HepG2 (cell line): ENCODE measurements at regions not wholly inside any gene's neighbourhood (a gene's known extent, or its start where the extent isn't known, plus 50 kb on each side); places are given as distances from the start of the nearest gene placed in this dataset.

Source experiments
- ATAC-seq: fragments of 200-7000 bp; cut with Tn5 transposase; 3 replicates; pipeline ENCODE4 v1.9.1; 2020; ENCODE audit warnings: mild to moderate bottlenecking, moderate library complexity
- BruUV-seq: library from RNA; stranded (reverse); fragments of 400-500 nt; replicated peaks from 2 replicates; lab custom pipeline; 2021; lab: Mats Ljungman, UMichigan
- CTCF ChIA-PET: fragments of 300-600 bp; formaldehyde crosslinking; extraction: SDS; loops from one replicate; lab custom pipeline; 2021; ENCODE audit warnings: low total read pairs, inconsistent platforms, low intra/inter-chr PET ratio; lab: Yijun Ruan, JAX
- POLR2A ChIA-PET: fragments of 350-600 bp; sonication (Branson Sonifier 250); formaldehyde crosslinking; loops from one replicate; lab custom pipeline; 2020; ENCODE audit warnings: antibody characterized with exemption, inconsistent platforms; lab: Yijun Ruan, JAX
- DNase-seq: peaks from one replicate; pipeline ENCODE4 v3.0.0-alpha.2; 2015; ENCODE audit warnings: low spot score
- FAIRE-seq: peaks from 3 replicates; lab custom pipeline; 2011; peaks lifted over from hg19 to GRCh38; lab: Jason Lieb, UNC
- H2AFZ ChIP-seq: one replicate; pipeline ENCODE4 v1.6.1; 2011; ENCODE audit warnings: low read length, inconsistent platforms
- H3K27ac ChIP-seq: fragments of 300-600 bp; 3 replicates; pipeline ENCODE4 v1.8.0; 2011; ENCODE audit warnings: mixed run types, mild to moderate bottlenecking, mixed read lengths, low read length, inconsistent platforms; ENCODE audit not compliant: insufficient read depth; ENCODE audit errors: extremely low read length
- H3K27me3 ChIP-seq, 2 experiments: fragments of 200-600 bp in 1 of 2; 2 replicates in 1 of 2; 3 replicates in 1 of 2; pipeline versions ENCODE4 v1.6.0 to v1.8.0; 2011; ENCODE audit warnings: low read length in 2 of 2, mild to moderate bottlenecking in 2 of 2, moderate library complexity in 2 of 2, inconsistent platforms in 1 of 2; ENCODE audit not compliant: insufficient read depth in 2 of 2, control insufficient read depth in 1 of 2
- H3K36me3 ChIP-seq, 2 experiments: fragments of 200-600 bp in 1 of 2; replicated peaks in 1 of 2; 2 replicates in 1 of 2; 3 replicates in 1 of 2; pipeline versions ENCODE4 v1.5.1 to v1.8.0; 2011; ENCODE audit warnings: low read length in 2 of 2, inconsistent platforms in 1 of 2; ENCODE audit not compliant: insufficient read depth in 2 of 2, control insufficient read depth in 1 of 2
- H3K4me1 ChIP-seq: 2 replicates; pipeline ENCODE4 v1.5.1; 2012; ENCODE audit warnings: low read length, inconsistent platforms; ENCODE audit not compliant: insufficient read depth
- H3K4me2 ChIP-seq: 2 replicates; pipeline ENCODE4 v1.6.0; 2011; ENCODE audit warnings: low read depth, low read length, inconsistent platforms
- H3K4me3 ChIP-seq, 3 experiments: fragments of 200-600 bp in 1 of 3; sonication (generic), shearing (Covaris generic) in 1 of 3; replicated peaks in 1 of 3; 2 replicates each; pipeline ENCODE4 v1.5.1; 2011 to 2016; ENCODE audit warnings: low read length in 3 of 3, inconsistent platforms in 2 of 3, low read depth in 2 of 3, mild to moderate bottlenecking in 2 of 3, control low read depth in 1 of 3, mixed read lengths in 1 of 3; ENCODE audit not compliant: insufficient read depth in 1 of 3
- H3K79me2 ChIP-seq: one replicate; pipeline ENCODE4 v1.6.1; 2011; ENCODE audit warnings: low read length, inconsistent platforms; ENCODE audit not compliant: insufficient read depth
- H3K9ac ChIP-seq: 2 replicates; pipeline ENCODE4 v1.6.0; 2011; ENCODE audit warnings: mild to moderate bottlenecking, low read depth, low read length, inconsistent platforms; ENCODE audit not compliant: insufficient read depth
- H3K9me3 ChIP-seq: 2 replicates; pipeline ENCODE4 v1.5.1; 2012; ENCODE audit warnings: mild to moderate bottlenecking, low read length
- H4K20me1 ChIP-seq: 2 replicates; pipeline ENCODE4 v1.6.0; 2011; ENCODE audit warnings: inconsistent platforms, mild to moderate bottlenecking, low read length, moderate library complexity; ENCODE audit not compliant: insufficient read depth
- DMAP1 ChIP-seq: IDR thresholded peaks from 2 replicates; pipeline ENCODE4 v1.6.1; 2016
- FOXK2 ChIP-seq: fragments of 450-650 bp; IDR thresholded peaks from 2 replicates; pipeline ENCODE4 v1.6.1; 2016
- GATAD1 ChIP-seq: IDR thresholded peaks from 2 replicates; pipeline ENCODE4 v1.6.1; 2016; ENCODE audit warnings: missing genetic modification reagents, missing compliant biosample characterization
- KLF15 ChIP-seq: sonication (generic); formaldehyde crosslinking; IDR thresholded peaks from 2 replicates; pipeline ENCODE4 v1.8.1; 2023; ENCODE audit warnings: borderline replicate concordance, mild to moderate bottlenecking, inconsistent platforms, missing genetic modification reagents, mixed read lengths
- KMT2B ChIP-seq: IDR thresholded peaks from 2 replicates; pipeline ENCODE4 v1.6.1; 2016; ENCODE audit warnings: missing genetic modification reagents, missing compliant biosample characterization
- MIER3 ChIP-seq: IDR thresholded peaks from 2 replicates; pipeline ENCODE4 v1.6.1; 2016; ENCODE audit warnings: missing compliant biosample characterization, borderline replicate concordance
- MIXL1 ChIP-seq: IDR thresholded peaks from 2 replicates; pipeline ENCODE4 v1.6.1; 2016
- MYNN ChIP-seq: sonication (generic); formaldehyde crosslinking; IDR thresholded peaks from 2 replicates; pipeline ENCODE4 v1.4.0; 2020; ENCODE audit warnings: mild to moderate bottlenecking, low read depth, missing genetic modification reagents
- PAWR ChIP-seq: sonication (generic); formaldehyde crosslinking; IDR thresholded peaks from 2 replicates; pipeline ENCODE4 v1.4.0; 2020; ENCODE audit warnings: missing genetic modification reagents, mild to moderate bottlenecking, borderline replicate concordance
- PRPF4 ChIP-seq: fragments of 200-400 bp; formaldehyde crosslinking; IDR thresholded peaks from 2 replicates; pipeline ENCODE4 v1.6.1; 2016; ENCODE audit warnings: low read length, low read depth; ENCODE audit not compliant: poor library complexity, severe bottlenecking
- RAD21 ChIP-seq: fragments of 450-650 bp; formaldehyde crosslinking; IDR thresholded peaks from 2 replicates; pipeline ENCODE4 v1.5.0; 2020; ENCODE audit warnings: mild to moderate bottlenecking
- SUZ12 ChIP-seq: fragments of 150-350 bp; IDR thresholded peaks from 2 replicates; pipeline ENCODE4 v1.6.1; 2014; ENCODE audit warnings: low read depth, low read length
- TOE1 ChIP-seq: sonication (generic); formaldehyde crosslinking; IDR thresholded peaks from 2 replicates; pipeline ENCODE4 v1.4.0; 2020; ENCODE audit warnings: mild to moderate bottlenecking, missing genetic modification reagents
- XRCC5 ChIP-seq: fragments of 200-400 bp; formaldehyde crosslinking; optimal IDR thresholded peaks from 2 replicates; pipeline ENCODE3; 2017; ENCODE audit warnings: mild to moderate bottlenecking, low read length
- ZMYM2 ChIP-seq: sonication (generic); formaldehyde crosslinking; IDR thresholded peaks from 2 replicates; pipeline ENCODE4 v1.8.0; 2022; ENCODE audit warnings: mild to moderate bottlenecking, missing genetic modification reagents
- ZMYM3 ChIP-seq: sonication (generic); formaldehyde crosslinking; IDR thresholded peaks from 2 replicates; pipeline ENCODE4 v1.5.1; 2020; ENCODE audit warnings: mild to moderate bottlenecking, missing genetic modification reagents
- ZNF251 ChIP-seq: sonication (generic); formaldehyde crosslinking; IDR thresholded peaks from 2 replicates; pipeline ENCODE4 v1.9.0; 2021; ENCODE audit warnings: mild to moderate bottlenecking, missing genetic modification reagents
- ZNF260 ChIP-seq: sonication (generic); formaldehyde crosslinking; IDR thresholded peaks from 2 replicates; pipeline ENCODE4 v1.4.0; 2020; ENCODE audit warnings: missing genetic modification reagents, low read depth, mild to moderate bottlenecking, borderline replicate concordance
- ZNF530 ChIP-seq: sonication (generic); formaldehyde crosslinking; IDR thresholded peaks from 2 replicates; pipeline ENCODE4 v1.5.0; 2020; ENCODE audit warnings: low read depth, mild to moderate bottlenecking, missing genetic modification reagents
- WGBS: methylation state at CpG from one replicate; pipeline ENCODE4 v1.1.6; 2017; ENCODE audit warnings: low lambda C conversion rate; 5-methylcytosine and 5-hydroxymethylcytosine counted together
- in situ Hi-C: cut with HindIII; loops from 2 replicates; pipeline ENCODE4 v1.10.0; 2017; ENCODE audit warnings: low pct_unique_long_range_greater_than_20kb; ENCODE audit not compliant: extremely low pct_ligation_motif_present
- intact Hi-C: fragments of 100-400 bp; cut with micrococcal nuclease; formaldehyde crosslinking; loops from one replicate; pipeline ENCODE4 v1.10.0; 2022; ENCODE audit not compliant: unreplicated experiment

GRCh38 chr1:195458365-195458764, 1149.9 kb downstream of the KCNT2 start:
- Histone ChIP-seq H3K9me3 (no peaks in the 10 kb centered on the region), H3K27me3 (no peaks in the 10 kb centered on the region), H3K79me2 (no peaks in the 10 kb centered on the region)
- ATAC-seq: no peak
- no peak for TF ChIP-seq PRPF4
- TF ChIP-seq, all 625 proteins: peak for 0
- H3K4me1 ChIP-seq: no peaks in the 10 kb centered on the region
- H3K4me2 ChIP-seq: no peak overlapping the region
- no peak for FAIRE-seq
- BruUV-seq: no TSS peak
- H3K27ac ChIP-seq: no peak overlapping the region
- DNase-seq: no peak
- CTCF ChIA-PET: no interaction called here
- H3K9ac ChIP-seq: no peak overlapping the region
- POLR2A ChIA-PET: no interaction called here
- H4K20me1 ChIP-seq: no peaks in the 10 kb centered on the region
- intact Hi-C loops: no loop called here
- in situ Hi-C loops: no loop called here
- no peak overlapping the region for H3K4me3 ChIP-seq
- no peak overlapping the region for H2AFZ ChIP-seq
- H3K36me3 ChIP-seq: no peaks in the 10 kb centered on the region

DNA sequence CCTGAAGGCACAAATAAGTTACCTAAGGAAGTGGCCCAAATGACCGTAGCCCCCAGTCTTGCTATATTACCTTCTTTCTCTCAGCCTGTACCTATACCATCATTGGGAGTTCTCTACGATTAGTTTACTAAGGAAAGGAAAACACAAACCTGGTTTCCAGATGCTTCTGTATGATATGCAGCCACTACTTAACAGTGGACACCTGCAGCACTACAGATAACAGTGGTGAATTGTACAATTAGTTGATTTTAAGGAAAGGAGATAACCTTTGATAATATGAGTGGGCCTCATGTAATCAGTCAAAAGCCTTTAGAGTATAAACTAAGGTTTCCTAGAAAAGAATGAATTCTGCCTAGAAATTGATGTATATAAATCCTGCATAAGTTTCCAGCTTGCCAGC, 1157.4 kb downstream of the KCNT2 start:
- CTCF ChIA-PET: no interaction called here
- in situ Hi-C loops (no loop called here), intact Hi-C loops (no loop called here)
- H3K36me3 ChIP-seq: no peaks in the 10 kb centered on the region
- DNase-seq (no peak), FAIRE-seq (no peak), ATAC-seq (no peak)
- H3K4me3 ChIP-seq: no peak overlapping the region
- no TSS peak for BruUV-seq
- H3K9me3 ChIP-seq: no peaks in the 10 kb centered on the region
- no peak overlapping the region for H3K4me2 ChIP-seq
- H3K27ac ChIP-seq: no peak overlapping the region
- no peaks in the 10 kb centered on the region for H3K4me1 ChIP-seq
- H4K20me1 ChIP-seq: no peaks in the 10 kb centered on the region
- no peaks in the 10 kb centered on the region for H3K79me2 ChIP-seq
- POLR2A ChIA-PET: no interaction called here
- no peaks in the 10 kb centered on the region for H3K27me3 ChIP-seq
- no peak overlapping the region for H2AFZ ChIP-seq
- WGBS: 7% methylated on average over 2 of the region's 2 CpGs
- no peak overlapping the region for H3K9ac ChIP-seq
- TF ChIP-seq DMAP1: no peak
- TF ChIP-seq ZNF260 (CRISPR knock-in tag): no peak
- TF ChIP-seq MIER3: no peak
- no peak for TF ChIP-seq SUZ12
- no peak for TF ChIP-seq PAWR (CRISPR knock-in tag)
- TF ChIP-seq KMT2B (CRISPR knock-in tag): no peak
- TF ChIP-seq ZNF251: no peak
- no peak for TF ChIP-seq RAD21
- no peak for TF ChIP-seq KLF15 (CRISPR knock-in tag)
- TF ChIP-seq ZMYM3 (CRISPR knock-in tag): no peak
- no peak for TF ChIP-seq FOXK2
- TF ChIP-seq MYNN: no peak
- TF ChIP-seq ZMYM2 (CRISPR knock-in tag): no peak
- TF ChIP-seq TOE1 (CRISPR knock-in tag): no peak
- no peak for TF ChIP-seq ZNF530 (CRISPR knock-in tag)
- no peak for TF ChIP-seq MIXL1 (CRISPR knock-in tag)
- TF ChIP-seq GATAD1 (CRISPR knock-in tag): no peak
- no peak for TF ChIP-seq XRCC5
